ENCODE measurements at regions not wholly inside any gene's neighbourhood (a gene's known extent, or its start where the extent isn't known, plus 50 kb on each side); places are given as distances from the start of the nearest gene placed in this dataset.
A peak's percentile ranks its signal among the peaks of the same experiment; 100 is the strongest.

- DNase-seq: no peak
Observed at GRCh38 chr12:11946161-11946560, 124.6 kb upstream of the BCL2L14 start.

GRCh38 chr12:11947213-11947612 lies 123.5 kb upstream of the BCL2L14 start:
- DNase-seq: no peak

GRCh38 chr12:11949738-11950411 lies 120.9 kb upstream of the BCL2L14 start:
- DNase-seq: no peak

GRCh38 chr12:11951209-11951608 lies 119.5 kb upstream of the BCL2L14 start:
- DNase-seq: no peak

GRCh38 chr12:11953523-11953922 lies 117.2 kb upstream of the BCL2L14 start:
- no peak for DNase-seq

- peak; percentile 70 for DNase-seq
Observed at GRCh38 chr12:11954181-11954580, 116.6 kb upstream of the BCL2L14 start.

GRCh38 chr12:11958221-11959091 lies 112.3 kb upstream of the BCL2L14 start:
- peak; percentile 88 for DNase-seq

GRCh38 chr12:11959117-11959823 lies 111.5 kb upstream of the BCL2L14 start:
- DNase-seq: peak; percentile 55

GRCh38 chr12:11960646-11961045 lies 110.1 kb upstream of the BCL2L14 start:
- DNase-seq: no peak

GRCh38 chr12:11961686-11962085 lies 109.1 kb upstream of the BCL2L14 start:
- no peak for DNase-seq

GRCh38 chr12:11962860-11963259 lies 107.9 kb upstream of the BCL2L14 start:
- DNase-seq: no peak

GRCh38 chr12:11963841-11964471 lies 106.8 kb upstream of the BCL2L14 start:
- no peak for DNase-seq

GRCh38 chr12:11965258-11965910 lies 105.4 kb upstream of the BCL2L14 start:
- no peak for DNase-seq

- no peak for DNase-seq
Observed at GRCh38 chr12:11967376-11968047, 103.2 kb upstream of the BCL2L14 start.

- DNase-seq: no peak
Observed at GRCh38 chr12:11968048-11968383, 102.7 kb upstream of the BCL2L14 start.

- DNase-seq: no peak
Observed at GRCh38 chr12:11968516-11968915, 102.2 kb upstream of the BCL2L14 start.

GRCh38 chr12:11969437-11970154 lies 101.1 kb upstream of the BCL2L14 start:
- no peak for DNase-seq

- DNase-seq: no peak
Observed at GRCh38 chr12:11970155-11970520, 100.6 kb upstream of the BCL2L14 start.

GRCh38 chr12:11973396-11973795 lies 97.3 kb upstream of the BCL2L14 start:
- DNase-seq: no peak

GRCh38 chr12:11976005-11976404 lies 94.7 kb upstream of the BCL2L14 start:
- no peak for DNase-seq

- DNase-seq: peak; percentile 37
Observed at GRCh38 chr12:11978726-11979384, 91.9 kb upstream of the BCL2L14 start.
